Stimulated activated CD8-positive, alpha-beta memory T cell treated with anti-CD3 and anti-CD28 coated beads, Interleukin-4, amount 100 ng/mL, for 48 hours (primary cell): ENCODE measurements at regions not wholly inside any gene's neighbourhood (a gene's known extent, or its start where the extent isn't known, plus 50 kb on each side); places are given as distances from the start of the nearest gene placed in this dataset.
"Not testable (repeated sequence)": the region's sequence is repeated elsewhere in the genome, so short reads cannot be mapped to it uniquely, and the experiment has no call there.

Source experiments
- DNase-seq: peaks from one replicate; pipeline ENCODE4 v3.0.0-alpha.2; 2020

- DNase-seq, result no peak
Observed at GRCh38 chr13:109355875-109356434, 430.4 kb downstream of the IRS2 start.

GRCh38 chr13:109355166-109355565 lies 431.2 kb downstream of the IRS2 start:
- no peak for DNase-seq

DNA sequence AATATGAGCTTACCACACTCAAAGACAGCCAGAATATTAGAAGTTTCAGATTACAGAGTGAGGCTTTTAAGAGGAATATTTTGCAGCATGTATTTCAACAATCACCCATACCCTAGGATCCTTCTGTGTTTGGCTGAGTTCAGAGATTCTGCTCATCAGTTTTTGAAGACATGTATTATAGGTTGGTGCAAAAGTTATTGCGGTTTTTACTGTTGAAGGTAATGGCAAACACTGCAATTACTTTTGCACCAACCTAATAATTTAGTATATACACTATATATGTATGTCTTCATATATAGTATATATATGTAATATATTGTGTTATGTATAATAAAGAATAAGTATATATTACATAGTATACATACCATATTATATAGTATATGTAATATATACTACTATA lies 435.1 kb downstream of the IRS2 start:
- no peak for DNase-seq

- DNase-seq, result no peak
Observed at GRCh38 chr13:109348519-109349258, 437.7 kb downstream of the IRS2 start.

DNA sequence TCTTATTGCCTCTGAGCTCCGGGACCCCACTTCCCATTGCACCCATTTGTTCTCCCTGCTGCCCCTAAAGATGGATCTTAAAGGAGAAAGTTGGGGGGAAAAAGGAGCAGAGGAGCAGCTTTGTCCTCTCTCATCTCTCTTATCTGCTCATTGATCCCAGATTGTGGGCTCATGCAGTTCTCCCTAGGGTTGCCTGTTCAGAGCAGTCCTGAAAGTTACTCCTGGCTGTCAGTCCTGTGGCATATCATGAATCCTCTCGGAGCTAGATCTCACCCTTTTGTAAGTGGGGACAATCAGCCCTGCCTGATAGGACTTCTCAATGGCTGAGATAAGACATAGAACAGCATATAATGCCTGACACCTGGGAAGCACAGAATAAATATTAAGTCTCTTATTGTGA lies 440.3 kb downstream of the IRS2 start:
- DNase-seq, result no peak

DNA sequence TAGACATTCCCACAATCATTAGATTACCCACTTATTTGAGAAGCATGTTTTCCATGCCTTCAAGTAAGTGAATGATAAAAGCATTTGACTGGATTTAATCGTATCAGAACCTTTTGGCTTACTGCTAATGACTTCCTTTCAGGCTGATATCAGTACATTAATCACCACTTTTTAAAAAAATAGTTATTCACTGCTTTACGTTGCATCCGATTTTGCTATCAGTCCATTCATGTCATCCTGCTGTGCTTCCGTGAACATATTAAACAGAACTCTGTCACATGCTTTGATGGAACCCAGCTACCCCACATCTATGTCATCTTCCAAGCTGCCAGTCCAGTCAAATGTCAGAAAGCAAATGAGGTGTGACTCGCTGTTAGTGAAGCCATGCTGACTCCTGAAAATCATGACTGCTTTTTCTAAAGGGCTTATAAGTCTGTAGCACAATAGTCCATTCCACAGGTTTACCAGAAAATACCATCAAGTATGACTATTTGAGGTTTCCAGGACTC lies 440.9 kb downstream of the IRS2 start:
- DNase-seq, result no peak

- no peak for DNase-seq
Observed at GRCh38 chr13:109344552-109345157, 441.7 kb downstream of the IRS2 start.

- no peak for DNase-seq
Observed at GRCh38 chr13:109336730-109337129, 449.7 kb downstream of the IRS2 start.

GRCh38 chr13:109333893-109334651 lies 452.3 kb downstream of the IRS2 start:
- DNase-seq, result no peak

GRCh38 chr13:109332506-109333499 lies 453.6 kb downstream of the IRS2 start:
- DNase-seq, result no peak

DNA sequence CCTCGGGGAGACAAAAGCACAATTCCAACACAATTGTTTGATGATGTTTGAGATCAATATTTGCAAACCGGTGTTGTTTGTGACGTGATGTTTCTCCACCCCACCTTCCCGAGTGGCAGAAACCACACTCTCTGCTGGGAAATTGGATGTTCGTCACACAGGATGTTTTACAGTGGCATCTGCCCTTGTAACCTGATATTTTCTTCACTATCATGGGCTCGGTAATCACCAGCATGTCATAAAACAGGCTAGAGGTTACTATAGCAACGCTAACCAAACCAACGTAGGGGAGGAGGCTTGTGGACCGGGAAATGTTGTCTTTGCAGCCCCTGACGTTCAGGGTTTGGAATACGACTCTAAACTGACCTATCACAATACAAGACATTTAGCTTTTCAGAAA lies 454.5 kb downstream of the IRS2 start:
- no peak for DNase-seq

GRCh38 chr13:109331011-109331433 lies 455.4 kb downstream of the IRS2 start:
- no peak for DNase-seq

- DNase-seq, result no peak
Observed at GRCh38 chr13:109330123-109330522, 456.3 kb downstream of the IRS2 start.

GRCh38 chr13:109329175-109329574 lies 457.2 kb downstream of the IRS2 start:
- DNase-seq, result no peak

DNA sequence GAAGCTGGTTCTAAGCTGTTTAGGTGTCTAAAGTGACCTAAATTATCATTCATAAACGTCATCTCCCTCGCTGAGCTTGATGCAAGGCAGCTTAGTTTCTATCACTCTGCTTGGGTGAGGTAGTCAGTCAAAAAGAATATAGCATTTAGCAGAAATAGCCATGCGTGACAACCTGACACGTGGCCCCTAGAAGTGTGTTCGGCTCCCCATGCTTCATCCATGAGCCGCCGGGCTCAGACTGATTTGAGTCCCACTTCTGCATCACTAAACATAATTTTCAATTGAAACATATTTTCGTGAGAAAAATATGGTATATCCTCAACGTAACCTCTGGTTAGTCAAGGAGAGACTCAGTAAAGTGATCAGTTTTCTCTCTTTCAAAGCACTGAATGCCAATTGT lies 459.8 kb downstream of the IRS2 start:
- DNase-seq, result no peak

DNA sequence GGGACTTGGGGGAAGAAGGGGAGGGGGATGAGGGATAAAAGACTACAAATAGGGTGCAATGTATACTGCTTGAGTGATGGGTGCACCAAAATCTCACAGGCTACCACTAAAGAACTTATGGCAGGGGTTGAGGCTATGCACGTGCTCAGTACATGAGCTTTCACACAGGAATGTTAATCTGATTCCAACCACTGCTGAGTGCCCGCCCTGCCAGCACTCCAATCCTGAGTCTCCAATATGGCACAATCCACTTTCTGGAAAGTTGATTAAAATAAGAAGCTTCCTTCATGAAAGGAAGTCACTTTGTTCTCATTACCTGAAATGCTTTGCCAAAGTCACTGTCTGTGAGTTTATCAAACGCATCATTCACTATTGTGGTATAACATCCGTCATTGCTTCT lies 463.0 kb downstream of the IRS2 start:
- DNase-seq, result no peak

DNA sequence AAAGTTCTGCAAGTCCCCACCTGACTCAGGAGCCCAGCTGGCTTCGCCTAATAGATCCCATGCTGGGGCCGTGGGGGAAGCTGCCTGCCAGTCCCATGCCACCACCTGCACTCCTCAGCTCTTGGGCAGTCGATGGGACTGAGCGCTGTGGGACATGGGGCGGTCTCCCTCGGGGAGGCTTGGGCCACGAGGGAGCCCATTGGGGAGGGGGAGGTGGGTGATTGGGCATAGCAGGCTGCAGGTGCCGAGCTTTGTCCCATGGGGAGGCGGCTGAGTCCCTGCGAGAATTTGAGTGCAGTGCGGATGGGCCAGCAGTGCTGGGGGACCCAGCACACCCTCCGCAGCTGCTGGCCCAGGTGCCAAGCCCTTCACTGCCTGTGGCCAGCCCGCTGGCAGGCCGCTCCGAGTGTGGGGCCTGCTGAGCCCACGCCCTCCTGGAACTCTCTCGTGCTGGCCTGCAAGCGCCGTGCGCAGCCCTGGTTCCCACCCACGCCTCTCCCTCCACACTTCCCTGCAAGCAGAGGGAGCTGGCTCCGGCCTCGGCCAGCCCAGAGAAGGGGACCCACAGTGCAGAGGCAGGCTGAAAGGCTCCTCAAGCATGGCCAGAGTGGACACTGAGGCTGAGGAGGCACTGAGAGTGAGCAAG lies 467.3 kb downstream of the IRS2 start:
- DNase-seq, result no peak

DNA sequence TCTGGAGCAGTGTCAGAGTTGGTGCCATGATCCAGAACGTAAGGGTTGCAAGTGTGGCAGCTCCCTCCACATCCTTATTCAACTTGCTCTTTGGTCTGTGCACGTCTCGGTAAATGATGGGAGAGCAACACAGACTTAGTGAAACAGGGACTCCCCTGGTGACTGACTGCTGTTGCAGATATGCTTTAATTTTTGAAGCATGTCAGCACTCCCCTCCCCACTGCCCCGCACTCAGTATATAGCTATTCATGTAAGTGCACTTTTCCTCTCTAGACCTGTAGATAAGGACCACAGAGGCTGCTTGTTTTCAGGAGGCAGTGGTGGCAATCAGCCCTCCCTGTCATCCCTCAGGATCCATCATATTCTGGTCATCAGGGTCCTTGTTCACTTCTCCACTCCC lies 470.9 kb downstream of the IRS2 start:
- no peak for DNase-seq

GRCh38 chr13:109314101-109314500 lies 472.3 kb downstream of the IRS2 start:
- DNase-seq, result no peak

- no peak for DNase-seq
Observed at GRCh38 chr13:109312399-109312798, 474.0 kb downstream of the IRS2 start.

GRCh38 chr13:109311431-109311976 lies 474.9 kb downstream of the IRS2 start:
- not testable (repeated sequence) for DNase-seq
